Hematopoietic multipotent progenitor cell treated with erythropoietin and hydrocortisone succinate and interleukin-3 and kit ligand, for 4 days (in vitro differentiated cells): ENCODE measurements at regions not wholly inside any gene's neighbourhood (a gene's known extent, or its start where the extent isn't known, plus 50 kb on each side); places are given as distances from the start of the nearest gene placed in this dataset.
"Not testable (repeated sequence)": the region's sequence is repeated elsewhere in the genome, so short reads cannot be mapped to it uniquely, and the experiment has no call there.

Experiments
- DNase-seq: peaks from one replicate; pipeline ENCODE4 v3.0.0-alpha.2; 2015

DNA sequence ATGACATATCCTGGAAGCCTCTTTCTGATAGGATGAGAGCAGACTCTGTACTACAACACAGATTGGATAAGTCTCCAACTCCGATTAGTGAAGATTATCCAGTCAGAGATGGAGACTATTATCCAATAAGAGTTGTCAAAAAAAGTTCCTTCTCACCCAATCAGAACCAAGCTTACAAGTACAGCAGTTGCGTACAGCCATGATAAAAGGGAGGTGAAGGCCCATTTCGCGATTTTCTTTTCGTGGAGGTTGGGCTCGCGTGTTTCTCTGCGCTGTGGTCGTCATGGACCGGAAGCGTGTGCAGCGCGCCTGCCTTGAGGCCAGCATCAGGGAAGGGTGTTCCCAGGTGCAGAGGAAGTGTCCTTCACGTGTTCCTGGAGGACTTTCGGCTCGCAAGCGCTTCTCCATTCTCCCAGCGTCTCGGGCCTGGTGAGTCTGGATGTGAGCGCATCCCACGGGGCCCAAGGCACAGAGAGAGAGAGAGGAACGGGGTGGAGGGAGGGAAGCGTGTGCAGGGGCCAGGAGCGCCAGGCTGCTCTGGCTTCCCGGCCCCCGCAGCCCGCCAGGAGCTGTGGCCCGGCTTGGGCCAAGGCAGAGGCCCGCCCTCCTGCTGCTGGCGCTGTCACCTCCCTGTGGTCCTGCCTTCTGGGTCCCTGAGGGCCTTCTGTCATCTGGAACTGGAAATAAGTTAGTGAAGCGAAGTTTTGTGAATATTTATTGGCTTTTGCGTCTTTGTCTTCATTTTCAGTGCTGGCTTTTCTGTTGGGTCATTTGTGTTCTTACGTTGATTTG is 53.9 kb downstream of the CDRT15L2 start:
- not testable (repeated sequence) for DNase-seq

- not testable (repeated sequence) for DNase-seq
These were observed 60.6 kb downstream of the CDRT15L2 start for GRCh38 chr17:20640147-20640546.

GRCh38 chr17:20646661-20647272 is 67.2 kb downstream of the CDRT15L2 start:
- peak; percentile 50 for DNase-seq

DNA sequence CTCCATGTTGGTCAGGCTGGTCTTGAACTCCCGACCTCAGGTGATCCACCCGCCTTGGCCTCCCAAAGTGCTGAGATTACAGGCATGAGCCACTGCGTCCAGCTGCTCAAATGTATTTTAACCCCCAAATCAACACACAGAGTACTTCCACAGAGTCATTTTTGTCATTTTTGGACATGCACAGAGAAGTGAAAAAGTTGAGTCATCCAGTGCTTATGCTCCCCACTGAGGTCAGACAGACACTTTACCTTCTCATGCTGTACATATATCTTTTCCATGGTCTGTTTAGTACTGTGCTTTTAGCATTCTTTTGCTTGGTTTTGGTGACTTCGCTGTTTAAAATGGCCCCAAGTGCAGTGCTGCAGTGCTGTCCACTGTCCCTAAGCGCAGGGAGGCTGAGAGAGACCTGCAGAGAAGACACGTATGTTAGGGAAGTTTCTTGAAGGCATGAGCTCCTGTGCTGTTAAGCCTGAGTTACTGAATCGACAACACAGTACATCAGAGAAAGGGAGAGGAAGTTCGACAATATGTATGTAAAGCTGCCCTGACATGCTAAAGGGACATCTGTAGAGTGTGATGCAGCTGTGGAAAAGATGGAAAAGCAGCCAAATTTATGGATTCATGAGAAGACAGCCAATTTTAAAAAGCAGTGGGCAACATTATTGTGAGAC is 69.7 kb downstream of the CDRT15L2 start:
- not testable (repeated sequence) for DNase-seq

DNA sequence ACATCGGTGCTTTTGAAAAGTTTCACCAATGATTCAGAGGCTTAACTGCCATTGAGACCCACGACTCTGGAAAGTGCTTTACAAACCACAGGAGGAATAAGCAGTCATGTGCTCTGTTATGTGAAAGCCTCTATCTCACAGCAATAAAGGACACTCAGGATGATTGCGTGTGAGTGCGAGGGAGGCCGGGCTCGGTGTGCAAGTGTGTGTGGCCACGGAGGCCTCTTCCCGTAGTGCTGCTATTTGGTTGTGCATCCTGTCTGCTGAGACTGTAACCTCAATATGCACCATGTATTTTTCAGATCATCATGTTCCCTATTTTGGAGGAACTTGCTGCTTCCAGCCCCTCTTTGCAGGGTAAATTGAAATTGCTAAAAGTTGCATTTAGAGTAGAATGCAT is 71.5 kb downstream of the CDRT15L2 start:
- peak; percentile 63 for DNase-seq

DNA sequence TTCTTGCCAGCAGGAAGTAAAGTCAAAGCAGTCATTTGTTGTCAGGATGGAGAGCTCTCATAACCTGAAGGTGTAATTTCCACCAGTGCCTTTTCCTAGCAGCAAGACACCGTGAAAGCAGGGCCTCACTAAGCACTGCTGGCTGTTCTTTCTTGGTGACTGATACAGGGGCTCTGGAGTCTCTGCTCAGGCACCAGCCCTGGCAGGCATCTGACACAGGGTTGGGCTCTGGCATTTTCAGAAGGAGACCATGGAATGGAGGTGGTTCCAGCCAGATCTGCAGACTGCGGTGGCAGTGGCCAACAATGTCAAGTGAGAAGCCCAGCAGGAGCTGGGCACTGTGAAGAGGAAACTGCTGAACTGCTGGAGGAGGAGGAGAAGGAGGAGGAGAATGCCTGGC is 72.2 kb downstream of the CDRT15L2 start:
- not testable (repeated sequence) for DNase-seq

GRCh38 chr17:20653391-20653790 is 73.9 kb downstream of the CDRT15L2 start:
- not testable (repeated sequence) for DNase-seq

- DNase-seq: not testable (repeated sequence)
These were observed 74.6 kb downstream of the CDRT15L2 start for GRCh38 chr17:20654114-20654513.

DNA sequence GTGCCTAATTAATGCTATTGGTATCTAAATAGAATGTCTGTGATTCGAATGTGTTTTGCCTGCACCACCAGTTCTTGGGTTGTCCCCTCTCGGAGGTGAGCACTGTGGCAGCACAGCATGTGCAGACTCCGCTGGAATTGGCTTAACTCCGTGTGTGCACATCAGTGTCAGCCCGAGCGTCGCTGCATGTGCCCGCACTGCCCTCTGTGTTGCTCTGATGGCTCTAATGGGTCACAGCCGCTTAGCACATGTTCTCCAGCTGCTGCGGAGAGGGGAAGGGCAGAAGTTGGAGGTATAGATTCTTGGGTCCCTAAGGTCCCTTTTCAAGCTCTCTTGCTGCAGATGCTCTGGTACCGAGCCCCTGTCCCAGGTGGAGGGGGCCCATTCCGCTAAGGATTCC is 75.1 kb downstream of the CDRT15L2 start:
- not testable (repeated sequence) for DNase-seq

DNA sequence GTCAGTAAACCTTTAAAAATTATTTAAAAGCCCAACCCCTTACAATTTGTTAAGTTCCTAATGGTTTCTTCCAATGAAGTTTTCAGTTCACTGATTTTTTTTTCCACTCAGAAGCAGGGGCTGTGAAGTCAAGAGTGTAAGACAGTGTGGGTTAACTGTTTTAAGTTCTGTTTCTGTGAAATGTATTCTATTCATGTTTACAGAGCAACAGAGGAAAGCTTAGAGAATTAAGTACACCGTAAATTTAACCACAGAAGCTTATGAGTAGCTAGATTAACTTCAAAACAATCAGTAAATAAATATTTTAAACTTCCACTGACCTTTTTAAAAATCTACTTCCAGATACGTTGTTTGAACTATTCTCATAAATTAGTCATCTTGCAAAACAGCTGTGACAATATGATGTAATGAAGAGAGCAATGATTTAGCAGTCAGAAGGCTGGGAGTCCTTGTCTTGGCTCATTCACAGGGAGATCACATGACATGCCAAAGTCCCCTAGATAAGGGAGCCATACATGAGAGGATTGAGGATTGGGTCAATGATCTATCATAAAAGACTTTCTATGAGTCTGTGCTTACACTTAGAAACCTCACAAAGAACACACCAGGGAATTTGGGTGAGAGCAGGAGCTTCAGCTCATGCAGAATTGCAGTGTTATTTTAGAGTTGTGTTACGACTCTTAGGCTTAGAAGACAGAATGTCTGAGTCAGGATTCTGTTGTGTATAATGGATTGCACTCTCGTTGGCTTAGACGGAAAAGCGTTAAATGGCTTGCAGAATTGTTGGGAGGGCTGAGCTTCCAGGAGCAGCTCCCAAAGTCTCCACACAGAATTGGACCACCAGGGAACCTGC is 85.8 kb downstream of the CDRT15L2 start:
- not testable (repeated sequence) for DNase-seq

- DNase-seq: peak; percentile 42
These were observed 87.2 kb downstream of the CDRT15L2 start for GRCh38 chr17:20666689-20667088.

GRCh38 chr17:20667712-20668111 is 88.2 kb downstream of the CDRT15L2 start:
- not testable (repeated sequence) for DNase-seq

GRCh38 chr17:20668316-20668715 is 88.8 kb downstream of the CDRT15L2 start:
- DNase-seq: not testable (repeated sequence)

- not testable (repeated sequence) for DNase-seq
These were observed 89.3 kb downstream of the CDRT15L2 start for GRCh38 chr17:20668868-20669267.

DNA sequence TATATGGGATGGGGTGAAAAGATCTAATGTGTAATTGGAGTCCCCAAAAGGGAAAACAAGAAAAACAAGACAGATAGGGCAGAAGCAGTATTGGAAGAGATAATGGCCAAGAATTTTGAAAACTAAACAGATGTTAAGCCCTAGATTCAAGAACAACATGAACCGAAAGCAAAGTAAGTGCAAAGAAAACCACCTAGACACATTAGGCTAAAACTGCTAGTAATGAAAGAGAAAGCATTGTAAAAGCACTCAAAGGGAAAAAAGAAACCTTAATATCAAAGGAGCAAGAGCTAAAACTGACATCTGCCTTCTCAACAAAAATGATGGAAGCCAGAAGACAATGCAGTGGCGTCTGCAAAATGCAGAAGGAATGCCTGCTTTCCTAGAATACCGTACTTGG is 91.0 kb downstream of the CDRT15L2 start:
- DNase-seq: not testable (repeated sequence)

DNA sequence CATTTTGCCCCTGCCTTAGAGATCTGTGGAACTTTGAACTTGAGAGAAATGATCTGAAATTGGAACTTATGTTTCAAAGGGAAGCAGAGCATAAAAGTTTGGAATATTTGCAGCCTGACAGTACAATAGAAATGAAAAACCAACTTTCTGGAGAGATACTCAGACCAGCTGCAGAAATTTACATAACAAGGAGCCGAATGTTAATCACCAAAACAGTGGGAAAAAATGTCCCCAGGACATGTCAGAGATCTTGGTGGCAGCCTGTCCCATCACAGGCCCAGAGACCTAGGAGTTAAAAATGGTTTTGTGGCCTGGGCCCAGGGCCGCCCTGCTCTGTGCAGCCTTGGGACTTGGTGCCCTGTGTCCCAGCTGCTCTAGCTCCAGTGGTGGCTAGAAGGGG is 94.8 kb downstream of the CDRT15L2 start:
- DNase-seq: not testable (repeated sequence)

DNA sequence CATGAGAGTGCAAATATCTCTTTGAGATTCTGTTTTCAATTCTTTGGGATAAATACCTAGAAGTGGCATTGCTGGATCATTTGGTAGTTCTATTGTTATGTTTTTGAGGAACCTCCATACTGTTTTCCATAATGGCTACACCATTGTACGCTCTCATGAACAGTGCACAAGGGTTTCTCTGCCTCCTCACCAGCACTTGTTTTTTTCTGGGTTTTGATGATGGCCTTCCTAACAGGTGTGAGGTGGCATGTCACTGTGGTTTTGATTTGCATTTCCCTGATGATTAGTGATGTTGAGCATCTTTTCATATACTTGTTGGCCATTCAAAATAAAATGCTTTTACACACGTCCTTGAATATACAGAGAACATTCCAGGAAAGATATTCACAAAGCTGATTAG is 96.2 kb downstream of the CDRT15L2 start:
- DNase-seq: not testable (repeated sequence)

- not testable (repeated sequence) for DNase-seq
These were observed 97.1 kb downstream of the CDRT15L2 start for GRCh38 chr17:20676656-20677055.

DNA sequence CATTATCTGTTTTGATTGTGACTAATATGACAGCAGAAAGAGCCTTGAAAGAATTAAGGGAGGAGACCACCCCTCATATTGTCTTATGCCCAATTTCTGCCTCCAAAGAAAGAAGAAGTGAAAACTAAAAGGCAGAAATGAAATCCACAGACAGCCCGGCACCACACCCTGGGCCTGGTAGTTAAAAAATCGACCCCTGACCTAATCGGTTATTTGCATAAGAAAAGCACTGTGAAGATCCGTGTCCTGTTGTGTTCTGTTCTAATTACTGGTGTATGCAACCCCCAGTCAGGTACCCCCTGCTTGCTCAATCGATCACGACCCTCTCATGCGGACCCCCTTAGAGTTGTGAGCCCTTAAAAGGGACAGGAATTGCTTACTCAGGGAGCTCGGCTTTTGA is 97.9 kb downstream of the CDRT15L2 start:
- not testable (repeated sequence) for DNase-seq

DNA sequence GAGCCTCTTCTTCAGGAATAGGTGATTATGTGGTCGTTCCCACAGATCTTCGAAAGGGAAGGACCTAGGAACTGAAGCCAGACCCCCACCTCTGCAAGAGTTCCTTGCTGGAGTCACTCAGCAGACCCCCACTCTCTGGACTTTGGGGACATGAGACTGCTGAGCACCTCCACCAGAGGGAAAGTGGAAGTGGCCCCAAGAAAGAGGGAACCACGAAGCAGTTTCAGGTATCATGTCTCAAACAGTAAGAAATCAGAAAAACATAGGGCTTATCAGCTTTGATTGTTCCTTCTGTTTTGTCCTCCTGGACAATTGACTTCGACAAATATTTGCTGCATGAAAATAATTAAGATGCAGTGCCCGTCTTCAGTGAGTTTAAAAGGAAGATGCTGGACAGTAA is 98.9 kb downstream of the CDRT15L2 start:
- DNase-seq: not testable (repeated sequence)

- not testable (repeated sequence) for DNase-seq
These were observed 102.5 kb downstream of the CDRT15L2 start for GRCh38 chr17:20681746-20682722.
